WERI-Rb-1 (cell line): ENCODE measurements at regions not wholly inside any gene's neighbourhood (a gene's known extent, or its start where the extent isn't known, plus 50 kb on each side); places are given as distances from the start of the nearest gene placed in this dataset.
A peak's percentile ranks its signal among the peaks of the same experiment; 100 is the strongest.

Source experiments
- DNase-seq: peaks from one replicate; pipeline ENCODE4 v3.0.0-alpha.2; 2020
- H3K27ac ChIP-seq: fragments of 250-450 bp; sonication (Bioruptor Pico); 2 replicates; pipeline ENCODE4 v1.5.1; 2020; ENCODE audit warnings: mild to moderate bottlenecking, moderate library complexity
- H3K27me3 ChIP-seq: fragments of 250-450 bp; sonication (Bioruptor Pico); 2 replicates; pipeline ENCODE4 v1.5.1; 2021; ENCODE audit warnings: mild to moderate bottlenecking, low read depth, moderate library complexity; ENCODE audit not compliant: insufficient read depth, severe bottlenecking
- H3K36me3 ChIP-seq: fragments of 250-450 bp; sonication (Bioruptor Pico); 2 replicates; pipeline ENCODE4 v1.5.1; 2020; ENCODE audit warnings: mild to moderate bottlenecking, moderate library complexity
- H3K4me3 ChIP-seq: 2 replicates; pipeline ENCODE4 v1.5.1; 2011; ENCODE audit warnings: low read depth, mild to moderate bottlenecking, control low read depth, low read length
- H3K9me3 ChIP-seq: fragments of 250-450 bp; sonication (Bioruptor Pico); 2 replicates; pipeline ENCODE4 v1.5.1; 2021; ENCODE audit warnings: mild to moderate bottlenecking, moderate library complexity; ENCODE audit not compliant: severe bottlenecking
- CTCF ChIP-seq: IDR thresholded peaks from 2 replicates; pipeline ENCODE4 v1.5.1; 2011; ENCODE audit warnings: low read depth, mild to moderate bottlenecking, control low read depth, inconsistent platforms, low read length

GRCh38 chr14:71646518-71646917 is 285.7 kb upstream of the RGS6 start:
- no peak overlapping the region for H3K27ac ChIP-seq
- no peaks in the 10 kb centered on the region for H3K9me3 ChIP-seq
- TF ChIP-seq CTCF, result no peak
- peaks cover 4% of the 10 kb centered on the region; the same call in 1 of the 2 replicates for H3K36me3 ChIP-seq
- H3K4me3 ChIP-seq, result no peak overlapping the region
- DNase-seq, result no peak
- H3K27me3 ChIP-seq, result no peaks in the 10 kb centered on the region

DNA sequence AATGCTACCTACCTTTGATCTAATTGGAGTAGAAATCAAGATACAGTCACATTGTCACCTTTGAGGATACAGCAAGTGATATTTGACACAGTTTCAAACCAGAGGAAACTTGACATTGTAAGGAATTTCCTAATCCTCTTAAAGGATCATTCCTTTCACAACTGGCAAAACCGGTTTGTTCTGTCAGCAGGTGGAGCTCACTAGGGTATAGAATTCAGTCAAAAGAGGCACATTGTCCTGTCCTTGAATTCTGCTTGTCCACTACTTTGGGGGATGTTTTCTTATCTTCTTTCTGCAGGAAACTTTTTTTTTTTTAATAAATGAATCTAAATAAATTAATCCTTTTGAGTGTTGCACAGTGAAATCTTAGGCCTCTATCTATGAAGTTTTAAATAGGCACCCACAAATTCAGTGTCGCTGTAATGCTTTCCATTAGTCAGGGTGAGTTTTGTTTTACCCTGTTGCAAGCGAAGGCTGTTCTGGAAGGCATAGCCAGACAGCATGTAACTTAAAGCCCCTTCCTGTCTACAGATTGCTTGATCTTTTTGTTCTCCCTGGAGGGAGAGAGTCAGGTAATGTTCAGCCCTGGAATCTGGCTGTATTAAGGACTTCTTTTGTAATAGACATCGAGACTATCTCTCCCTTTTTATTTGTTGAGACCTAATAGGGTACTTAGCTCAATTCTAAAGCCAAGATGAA is 285.0 kb upstream of the RGS6 start:
- Histone ChIP-seq H3K36me3 (peaks cover 4% of the 10 kb centered on the region; the same call in 1 of the 2 replicates), H3K27ac (no peak overlapping the region), H3K9me3 (no peaks in the 10 kb centered on the region), H3K27me3 (no peaks in the 10 kb centered on the region), H3K4me3 (no peak overlapping the region)
- no peak for TF ChIP-seq CTCF
- peak; percentile 31 for DNase-seq

DNA sequence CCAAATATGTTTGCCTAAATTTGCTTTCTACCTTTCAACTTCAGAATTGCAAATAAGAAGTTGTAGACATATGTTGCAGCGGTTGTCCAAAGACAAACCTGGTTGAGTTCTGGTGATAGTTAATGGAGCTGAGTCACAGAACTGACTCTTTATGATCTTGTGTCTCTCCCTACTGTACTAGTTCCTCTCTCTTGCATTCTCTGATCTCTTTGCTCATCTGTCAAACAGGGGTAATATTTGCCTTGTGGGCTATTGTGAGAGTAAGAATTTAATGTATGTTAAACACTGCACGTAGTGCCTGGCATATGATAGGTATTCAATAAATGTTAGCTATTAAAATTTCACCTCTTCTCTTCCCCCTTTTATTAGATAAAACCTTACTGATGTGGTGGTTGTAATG is 283.5 kb upstream of the RGS6 start:
- no peak overlapping the region for H3K27ac ChIP-seq
- no peak for DNase-seq

DNA sequence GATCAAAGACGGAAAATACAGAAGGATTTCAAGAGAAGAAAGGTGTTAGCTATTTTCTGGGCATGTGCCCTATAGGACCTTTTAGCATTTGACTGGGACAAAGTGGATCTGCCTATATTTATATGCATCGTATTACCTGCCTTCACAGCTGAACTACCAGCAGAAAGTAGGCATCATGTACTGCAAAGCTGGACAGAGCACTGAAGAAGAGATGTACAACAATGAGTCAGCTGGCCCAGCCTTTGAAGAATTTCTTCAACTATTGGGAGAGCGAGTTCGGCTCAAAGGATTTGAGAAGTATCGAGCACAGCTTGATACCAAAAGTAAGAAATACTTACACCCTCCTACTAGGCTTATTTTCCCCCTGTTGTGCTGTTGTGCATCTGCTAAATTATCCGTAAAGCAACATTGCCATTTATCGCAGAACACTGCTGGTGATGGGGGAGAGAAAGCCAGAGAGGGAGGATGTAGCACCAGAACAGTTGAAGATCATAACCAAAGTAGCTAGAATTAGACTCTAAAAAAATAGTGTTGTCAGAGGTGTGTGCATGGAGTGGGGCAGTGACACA is 282.0 kb upstream of the RGS6 start:
- Histone ChIP-seq H3K36me3 (peaks cover 4% of the 10 kb centered on the region; the same call in 1 of the 2 replicates), H3K9me3 (no peaks in the 10 kb centered on the region), H3K27me3 (no peaks in the 10 kb centered on the region), H3K27ac (no peak overlapping the region), H3K4me3 (no peak overlapping the region)
- DNase-seq, result no peak
- no peak for TF ChIP-seq CTCF

More for the DNA sequence above, 283.5 kb upstream of the RGS6 start:
- Histone ChIP-seq H3K9me3 (no peaks in the 10 kb centered on the region), H3K27me3 (no peaks in the 10 kb centered on the region), H3K36me3 (peaks cover 4% of the 10 kb centered on the region; the same call in 1 of the 2 replicates), H3K4me3 (no peak overlapping the region)
- no peak for TF ChIP-seq CTCF

- H3K9me3 ChIP-seq, result no peaks in the 10 kb centered on the region
- no peak for TF ChIP-seq CTCF
- DNase-seq, result no peak
- H3K4me3 ChIP-seq, result no peak overlapping the region
- H3K27me3 ChIP-seq, result no peaks in the 10 kb centered on the region
- peaks cover 4% of the 10 kb centered on the region; the same call in 1 of the 2 replicates for H3K36me3 ChIP-seq
- H3K27ac ChIP-seq, result no peak overlapping the region
Measured at GRCh38 chr14:71651228-71651627, 281.0 kb upstream of the RGS6 start.

DNA sequence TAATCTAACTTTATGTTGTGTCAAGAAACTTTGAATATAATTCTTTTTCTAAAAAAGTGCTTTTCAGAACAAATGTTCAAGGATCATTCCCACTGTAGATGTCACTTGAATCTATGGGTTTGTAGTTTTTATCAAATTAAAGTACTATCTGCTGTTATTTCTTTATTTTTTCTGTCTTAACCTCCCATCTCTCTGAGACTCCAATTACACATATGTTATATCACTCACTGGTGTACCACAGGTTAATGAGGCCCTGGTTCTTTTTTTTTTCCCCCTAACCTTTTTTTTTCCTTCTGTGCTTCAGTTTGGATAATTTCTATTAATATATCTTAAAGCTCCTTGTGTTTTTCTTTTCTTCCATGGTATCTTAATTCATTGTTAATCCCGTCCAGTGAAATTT is 279.9 kb upstream of the RGS6 start:
- no peak for TF ChIP-seq CTCF
- H3K27ac ChIP-seq, result no peak overlapping the region

More for the DNA sequence above, 279.9 kb upstream of the RGS6 start:
- no peaks in the 10 kb centered on the region for H3K9me3 ChIP-seq
- peaks cover 4% of the 10 kb centered on the region; the same call in 1 of the 2 replicates for H3K36me3 ChIP-seq
- H3K27me3 ChIP-seq, result no peaks in the 10 kb centered on the region
- no peak for DNase-seq
- H3K4me3 ChIP-seq, result no peak overlapping the region
